ENCODE measurements at regions not wholly inside any gene's neighbourhood (a gene's known extent, or its start where the extent isn't known, plus 50 kb on each side); places are given as distances from the start of the nearest gene placed in this dataset.
A peak's percentile ranks its signal among the peaks of the same experiment; 100 is the strongest.

GRCh38 chr19:31070146-31071065, 278.8 kb downstream of the TSHZ3 start:
- Histone ChIP-seq H3K27me3 (ENCODE audit: control insufficient read depth in 3 of 3, insufficient read depth in 3 of 3, low read length in 3 of 3) (no peaks in the 10 kb centered on the region), H3K36me3 (ENCODE audit: control insufficient read depth in 3 of 3, insufficient read depth in 2 of 3, low read depth in 1 of 3, low read length in 3 of 3) (no peaks in the 10 kb centered on the region), H3K9me3 (ENCODE audit: control insufficient read depth in 2 of 2, insufficient read depth in 1 of 2, low read depth in 1 of 2, low read length in 1 of 2) (no peaks in the 10 kb centered on the region), H3K27ac (ENCODE audit: low read depth in 1 of 3, low read length in 2 of 3) (no peak overlapping the region), H3K4me1 (ENCODE audit: control insufficient read depth in 3 of 3, insufficient read depth in 2 of 3, low read depth in 1 of 3, low read length in 2 of 3) (no peaks in the 10 kb centered on the region), H3K4me3 (ENCODE audit: low read depth in 1 of 3, low read length in 3 of 3) (no peak overlapping the region)
- 78 to 83% (median 81%) methylated on average over 15 of the region's 15 CpGs for WGBS, 3 donors
- DNase-seq (peak in 1 of 2 donors; percentile 6), FAIRE-seq (no peak)

GRCh38 chr19:31068268-31068667, 281.0 kb downstream of the TSHZ3 start:
- WGBS, 3 donors: 75 to 80% (median 75%) methylated on average over 6 of the region's 6 CpGs

GRCh38 chr19:31066385-31066784, 282.9 kb downstream of the TSHZ3 start:
- FAIRE-seq: no peak
- no peak for DNase-seq

More at GRCh38 chr19:31068268-31068667, 281.0 kb downstream of the TSHZ3 start:
- H3K4me1 ChIP-seq (ENCODE audit: control insufficient read depth in 3 of 3, insufficient read depth in 2 of 3, low read depth in 1 of 3, low read length in 2 of 3): no peaks in the 10 kb centered on the region
- no peaks in the 10 kb centered on the region for H3K9me3 ChIP-seq (ENCODE audit: control insufficient read depth in 2 of 2, insufficient read depth in 1 of 2, low read depth in 1 of 2, low read length in 1 of 2)
- H3K36me3 ChIP-seq (ENCODE audit: control insufficient read depth in 3 of 3, insufficient read depth in 2 of 3, low read depth in 1 of 3, low read length in 3 of 3): no peaks in the 10 kb centered on the region
- H3K27me3 ChIP-seq (ENCODE audit: control insufficient read depth in 3 of 3, insufficient read depth in 3 of 3, low read length in 3 of 3): no peaks in the 10 kb centered on the region
- DNase-seq: no peak
- no peak for FAIRE-seq
- no peak overlapping the region for H3K4me3 ChIP-seq (ENCODE audit: low read depth in 1 of 3, low read length in 3 of 3)
- H3K27ac ChIP-seq (ENCODE audit: low read depth in 1 of 3, low read length in 2 of 3): no peak overlapping the region

GRCh38 chr19:31064491-31064890, 284.7 kb downstream of the TSHZ3 start:
- FAIRE-seq (no peak), DNase-seq (no peak)
- H3K27ac ChIP-seq (ENCODE audit: low read depth in 1 of 3, low read length in 2 of 3): no peak overlapping the region
- no peaks in the 10 kb centered on the region for H3K36me3 ChIP-seq (ENCODE audit: control insufficient read depth in 3 of 3, insufficient read depth in 2 of 3, low read depth in 1 of 3, low read length in 3 of 3)
- no peaks in the 10 kb centered on the region for H3K4me1 ChIP-seq (ENCODE audit: control insufficient read depth in 3 of 3, insufficient read depth in 2 of 3, low read depth in 1 of 3, low read length in 2 of 3)
- 65 to 75% (median 69%) methylated on average over 9 of the region's 9 CpGs for WGBS, 3 donors
- no peak overlapping the region for H3K4me3 ChIP-seq (ENCODE audit: low read depth in 1 of 3, low read length in 3 of 3)
- H3K27me3 ChIP-seq (ENCODE audit: control insufficient read depth in 3 of 3, insufficient read depth in 3 of 3, low read length in 3 of 3): no peaks in the 10 kb centered on the region
- H3K9me3 ChIP-seq (ENCODE audit: control insufficient read depth in 2 of 2, insufficient read depth in 1 of 2, low read depth in 1 of 2, low read length in 1 of 2): no peaks in the 10 kb centered on the region

More at GRCh38 chr19:31066385-31066784, 282.9 kb downstream of the TSHZ3 start:
- H3K27me3 ChIP-seq (ENCODE audit: control insufficient read depth in 3 of 3, insufficient read depth in 3 of 3, low read length in 3 of 3): no peaks in the 10 kb centered on the region
- H3K9me3 ChIP-seq (ENCODE audit: control insufficient read depth in 2 of 2, insufficient read depth in 1 of 2, low read depth in 1 of 2, low read length in 1 of 2): no peaks in the 10 kb centered on the region
- 63 to 68% (median 67%) methylated on average over 9 of the region's 9 CpGs for WGBS, 3 donors
- no peaks in the 10 kb centered on the region for H3K4me1 ChIP-seq (ENCODE audit: control insufficient read depth in 3 of 3, insufficient read depth in 2 of 3, low read depth in 1 of 3, low read length in 2 of 3)
- H3K27ac ChIP-seq (ENCODE audit: low read depth in 1 of 3, low read length in 2 of 3): no peak overlapping the region
- no peak overlapping the region for H3K4me3 ChIP-seq (ENCODE audit: low read depth in 1 of 3, low read length in 3 of 3)
- no peaks in the 10 kb centered on the region for H3K36me3 ChIP-seq (ENCODE audit: control insufficient read depth in 3 of 3, insufficient read depth in 2 of 3, low read depth in 1 of 3, low read length in 3 of 3)

GRCh38 chr19:31058676-31059340, 290.4 kb downstream of the TSHZ3 start:
- no peak for FAIRE-seq
- no peak overlapping the region for H3K27ac ChIP-seq (ENCODE audit: low read depth in 1 of 3, low read length in 2 of 3)
- H3K4me3 ChIP-seq (ENCODE audit: low read depth in 1 of 3, low read length in 3 of 3): no peak overlapping the region
- no peaks in the 10 kb centered on the region for H3K36me3 ChIP-seq (ENCODE audit: control insufficient read depth in 3 of 3, insufficient read depth in 2 of 3, low read depth in 1 of 3, low read length in 3 of 3)
- 63 to 77% (median 71%) methylated on average over 3 of the region's 3 CpGs for WGBS, 3 donors
- no peaks in the 10 kb centered on the region for H3K27me3 ChIP-seq (ENCODE audit: control insufficient read depth in 3 of 3, insufficient read depth in 3 of 3, low read length in 3 of 3)
- H3K9me3 ChIP-seq (ENCODE audit: control insufficient read depth in 2 of 2, insufficient read depth in 1 of 2, low read depth in 1 of 2, low read length in 1 of 2): no peaks in the 10 kb centered on the region
- DNase-seq: no peak
- no peaks in the 10 kb centered on the region for H3K4me1 ChIP-seq (ENCODE audit: control insufficient read depth in 3 of 3, insufficient read depth in 2 of 3, low read depth in 1 of 3, low read length in 2 of 3)

GRCh38 chr19:31057476-31057875, 291.8 kb downstream of the TSHZ3 start:
- Histone ChIP-seq H3K27me3 (ENCODE audit: control insufficient read depth in 3 of 3, insufficient read depth in 3 of 3, low read length in 3 of 3) (no peaks in the 10 kb centered on the region), H3K4me1 (ENCODE audit: control insufficient read depth in 3 of 3, insufficient read depth in 2 of 3, low read depth in 1 of 3, low read length in 2 of 3) (no peaks in the 10 kb centered on the region), H3K4me3 (ENCODE audit: low read depth in 1 of 3, low read length in 3 of 3) (no peak overlapping the region), H3K9me3 (ENCODE audit: control insufficient read depth in 2 of 2, insufficient read depth in 1 of 2, low read depth in 1 of 2, low read length in 1 of 2) (no peaks in the 10 kb centered on the region), H3K36me3 (ENCODE audit: control insufficient read depth in 3 of 3, insufficient read depth in 2 of 3, low read depth in 1 of 3, low read length in 3 of 3) (no peaks in the 10 kb centered on the region), H3K27ac (ENCODE audit: low read depth in 1 of 3, low read length in 2 of 3) (no peak overlapping the region)
- WGBS, 3 donors: 28 to 43% (median 29%) methylated on average over 2 of the region's 2 CpGs
- FAIRE-seq (no peak), DNase-seq (no peak)

GRCh38 chr19:31055454-31055853, 293.8 kb downstream of the TSHZ3 start:
- Histone ChIP-seq H3K36me3 (ENCODE audit: control insufficient read depth in 3 of 3, insufficient read depth in 2 of 3, low read depth in 1 of 3, low read length in 3 of 3) (no peaks in the 10 kb centered on the region), H3K4me3 (ENCODE audit: low read depth in 1 of 3, low read length in 3 of 3) (no peak overlapping the region), H3K27ac (ENCODE audit: low read depth in 1 of 3, low read length in 2 of 3) (no peak overlapping the region), H3K4me1 (ENCODE audit: control insufficient read depth in 3 of 3, insufficient read depth in 2 of 3, low read depth in 1 of 3, low read length in 2 of 3) (no peaks in the 10 kb centered on the region), H3K27me3 (ENCODE audit: control insufficient read depth in 3 of 3, insufficient read depth in 3 of 3, low read length in 3 of 3) (no peaks in the 10 kb centered on the region), H3K9me3 (ENCODE audit: control insufficient read depth in 2 of 2, insufficient read depth in 1 of 2, low read depth in 1 of 2, low read length in 1 of 2) (no peaks in the 10 kb centered on the region)
- FAIRE-seq (no peak), DNase-seq (no peak)

- no peaks in the 10 kb centered on the region for H3K36me3 ChIP-seq (ENCODE audit: control insufficient read depth in 3 of 3, insufficient read depth in 2 of 3, low read depth in 1 of 3, low read length in 3 of 3)
- DNase-seq (peak in 1 of 2 donors; percentile 3), FAIRE-seq (no peak)
- no peaks in the 10 kb centered on the region for H3K9me3 ChIP-seq (ENCODE audit: control insufficient read depth in 2 of 2, insufficient read depth in 1 of 2, low read depth in 1 of 2, low read length in 1 of 2)
- H3K27ac ChIP-seq (ENCODE audit: low read depth in 1 of 3, low read length in 2 of 3): no peak overlapping the region
- H3K4me3 ChIP-seq (ENCODE audit: low read depth in 1 of 3, low read length in 3 of 3): no peak overlapping the region
- WGBS, 3 donors: 15 to 36% (median 20%) methylated on average over 3 of the region's 3 CpGs
- no peaks in the 10 kb centered on the region for H3K27me3 ChIP-seq (ENCODE audit: control insufficient read depth in 3 of 3, insufficient read depth in 3 of 3, low read length in 3 of 3)
- H3K4me1 ChIP-seq (ENCODE audit: control insufficient read depth in 3 of 3, insufficient read depth in 2 of 3, low read depth in 1 of 3, low read length in 2 of 3): no peaks in the 10 kb centered on the region
Observed at GRCh38 chr19:31054430-31054829, 294.8 kb downstream of the TSHZ3 start.
